ENCODE measurements at regions not wholly inside any gene's neighbourhood (a gene's known extent, or its start where the extent isn't known, plus 50 kb on each side); places are given as distances from the start of the nearest gene placed in this dataset.
"Not testable (repeated sequence)": the region's sequence is repeated elsewhere in the genome, so short reads cannot be mapped to it uniquely, and the experiment has no call there.

DNA sequence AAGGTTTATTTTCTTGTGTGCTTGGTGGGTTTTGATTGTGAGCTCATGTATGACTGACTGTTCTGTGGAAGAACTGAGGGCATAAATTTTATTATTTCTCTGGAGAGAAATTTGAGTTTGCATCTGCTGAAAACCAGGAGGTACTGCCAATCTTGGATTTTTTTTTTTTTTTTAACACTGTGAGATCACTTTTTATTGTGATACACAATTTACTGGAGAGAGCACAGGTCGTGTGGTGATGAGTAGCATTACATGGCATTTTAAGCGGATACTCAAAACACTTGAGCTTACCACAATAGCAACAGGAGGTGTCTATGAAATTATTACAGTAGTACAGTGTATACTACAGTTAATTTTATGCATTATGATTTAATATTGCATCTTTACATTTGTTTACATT is 237.4 kb downstream of the MFSD1 start:
- Mint-ChIP-seq H3K27me3 (peaks cover 12% of the 10 kb centered on the region), H3K4me3 (no peak overlapping the region), H3K36me3 (no peaks in the 10 kb centered on the region), H3K4me1 (ENCODE audit: unreplicated experiment) (no peaks in the 10 kb centered on the region), H3K9me3 (no peaks in the 10 kb centered on the region), H3K27ac (no peak overlapping the region)
- TF ChIP-seq, protein P1, sequence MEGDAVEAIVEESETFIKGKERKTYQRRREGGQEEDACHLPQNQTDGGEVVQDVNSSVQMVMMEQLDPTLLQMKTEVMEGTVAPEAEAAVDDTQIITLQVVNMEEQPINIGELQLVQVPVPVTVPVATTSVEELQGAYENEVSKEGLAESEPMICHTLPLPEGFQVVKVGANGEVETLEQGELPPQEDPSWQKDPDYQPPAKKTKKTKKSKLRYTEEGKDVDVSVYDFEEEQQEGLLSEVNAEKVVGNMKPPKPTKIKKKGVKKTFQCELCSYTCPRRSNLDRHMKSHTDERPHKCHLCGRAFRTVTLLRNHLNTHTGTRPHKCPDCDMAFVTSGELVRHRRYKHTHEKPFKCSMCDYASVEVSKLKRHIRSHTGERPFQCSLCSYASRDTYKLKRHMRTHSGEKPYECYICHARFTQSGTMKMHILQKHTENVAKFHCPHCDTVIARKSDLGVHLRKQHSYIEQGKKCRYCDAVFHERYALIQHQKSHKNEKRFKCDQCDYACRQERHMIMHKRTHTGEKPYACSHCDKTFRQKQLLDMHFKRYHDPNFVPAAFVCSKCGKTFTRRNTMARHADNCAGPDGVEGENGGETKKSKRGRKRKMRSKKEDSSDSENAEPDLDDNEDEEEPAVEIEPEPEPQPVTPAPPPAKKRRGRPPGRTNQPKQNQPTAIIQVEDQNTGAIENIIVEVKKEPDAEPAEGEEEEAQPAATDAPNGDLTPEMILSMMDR (conservative IDR thresholded peaks at IDR 0.05), result no peak
- no peak for DNase-seq (ENCODE audit: extremely low spot score, unreplicated experiment)

DNA sequence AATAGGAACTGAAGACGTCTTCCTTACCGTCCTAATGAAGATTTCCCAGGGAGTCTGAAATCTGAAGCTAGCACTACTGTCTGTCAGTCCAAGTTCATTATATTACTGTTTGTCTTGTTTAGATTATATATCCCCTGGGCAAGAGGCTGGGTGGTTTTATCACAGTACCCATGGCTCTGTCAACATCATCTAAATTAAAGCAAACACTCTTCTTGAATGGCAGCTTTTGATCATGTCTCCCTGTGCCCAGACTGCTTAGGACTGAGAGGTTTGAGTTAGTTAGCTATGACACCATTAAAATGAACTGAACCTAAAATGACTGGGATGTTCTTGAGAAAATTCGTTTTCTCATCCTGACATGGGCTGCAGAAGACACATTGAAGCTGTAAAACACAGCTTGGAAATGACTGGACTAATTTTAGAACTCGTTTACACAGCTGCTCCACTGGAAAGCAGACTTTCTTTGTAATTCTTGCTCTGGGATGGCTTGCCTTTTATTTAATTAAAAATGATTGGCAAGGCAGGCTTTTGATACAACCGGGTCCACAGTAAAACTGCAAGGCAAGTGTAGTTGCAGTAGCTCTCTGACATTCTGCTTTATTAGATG is 243.5 kb downstream of the MFSD1 start:
- DNase-seq (ENCODE audit: extremely low spot score, unreplicated experiment), result no peak
- TF ChIP-seq, protein P1 (conservative IDR thresholded peaks at IDR 0.05), result no peak
- no peaks in the 10 kb centered on the region for H3K36me3 Mint-ChIP-seq

DNA sequence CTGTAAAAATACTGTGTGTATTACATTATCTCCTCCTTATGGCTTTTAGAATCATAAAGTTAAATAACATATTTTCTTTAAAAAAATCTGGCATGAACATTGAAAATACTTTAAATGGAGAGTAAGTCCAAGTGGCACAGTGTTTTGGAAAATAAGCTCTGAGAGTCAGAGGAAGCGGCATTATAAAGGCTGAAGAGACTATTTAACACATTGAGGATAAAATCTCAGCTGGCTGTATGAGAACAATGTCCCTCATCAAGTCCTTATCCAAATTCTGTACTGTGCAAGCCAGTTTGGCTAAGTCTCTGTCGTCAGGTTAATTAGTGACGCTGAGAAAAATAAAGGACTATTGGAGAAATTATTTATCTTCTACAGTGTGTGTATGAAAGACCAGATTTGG is 245.5 kb downstream of the MFSD1 start:
- Mint-ChIP-seq H3K4me1 (ENCODE audit: unreplicated experiment) (peaks cover 4% of the 10 kb centered on the region), H3K9me3 (no peaks in the 10 kb centered on the region), H3K4me3 (no peak overlapping the region), H3K27me3 (peaks cover 4% of the 10 kb centered on the region), H3K27ac (no peak overlapping the region), H3K36me3 (no peaks in the 10 kb centered on the region)
- TF ChIP-seq, protein P1 (conservative IDR thresholded peaks at IDR 0.05), result no peak
- no peak for DNase-seq (ENCODE audit: extremely low spot score, unreplicated experiment)

More for the DNA sequence above, 243.5 kb downstream of the MFSD1 start:
- peaks cover 4% of the 10 kb centered on the region for H3K4me1 Mint-ChIP-seq (ENCODE audit: unreplicated experiment)
- no peak overlapping the region for H3K27ac Mint-ChIP-seq
- H3K27me3 Mint-ChIP-seq, result peaks cover 8% of the 10 kb centered on the region
- no peak overlapping the region for H3K4me3 Mint-ChIP-seq
- no peaks in the 10 kb centered on the region for H3K9me3 Mint-ChIP-seq

DNA sequence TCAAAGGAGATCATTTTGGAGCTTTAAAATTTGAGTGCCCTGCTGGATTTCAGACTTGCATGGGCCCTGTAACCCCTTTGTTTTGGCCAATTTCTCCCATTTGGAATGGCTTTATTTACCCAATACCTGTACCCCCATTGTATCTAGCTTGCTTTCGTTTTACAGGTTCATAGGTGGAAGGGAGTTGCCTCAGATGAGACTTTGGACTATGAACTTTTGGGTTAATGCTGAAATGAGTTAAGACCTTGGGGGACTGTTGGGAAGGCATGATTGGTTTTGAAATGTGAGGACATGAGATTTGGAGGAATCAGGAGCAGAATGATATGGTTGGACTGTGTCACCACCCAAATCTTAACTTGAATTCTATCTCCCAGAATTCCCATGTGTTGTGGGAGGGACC is 250.6 kb downstream of the MFSD1 start:
- not testable (repeated sequence) for H3K4me3 Mint-ChIP-seq; H3K4me1 Mint-ChIP-seq (ENCODE audit: unreplicated experiment); H3K27me3 Mint-ChIP-seq; H3K36me3 Mint-ChIP-seq; H3K9me3 Mint-ChIP-seq; DNase-seq (ENCODE audit: extremely low spot score, unreplicated experiment); H3K27ac Mint-ChIP-seq

DNA sequence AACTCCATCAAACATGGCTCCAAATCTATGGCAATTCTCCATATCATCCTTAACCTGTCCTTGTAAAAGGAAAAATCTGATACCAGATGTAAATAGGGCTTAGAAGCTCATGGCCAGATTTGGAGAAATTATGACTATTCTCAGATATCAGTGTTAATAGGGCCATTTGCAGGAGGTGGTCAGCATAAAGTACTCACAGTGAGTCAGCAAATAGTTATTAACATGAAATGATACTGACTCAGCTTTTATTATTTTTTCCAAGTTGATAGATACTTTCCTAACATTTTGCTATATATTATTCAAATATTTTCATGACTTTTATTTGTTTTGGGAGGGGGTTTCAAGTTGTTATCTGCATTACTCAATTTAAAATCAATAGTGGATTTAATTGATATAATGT is 255.8 kb downstream of the MFSD1 start:
- H3K4me1 Mint-ChIP-seq (ENCODE audit: unreplicated experiment), result no peaks in the 10 kb centered on the region

DNA sequence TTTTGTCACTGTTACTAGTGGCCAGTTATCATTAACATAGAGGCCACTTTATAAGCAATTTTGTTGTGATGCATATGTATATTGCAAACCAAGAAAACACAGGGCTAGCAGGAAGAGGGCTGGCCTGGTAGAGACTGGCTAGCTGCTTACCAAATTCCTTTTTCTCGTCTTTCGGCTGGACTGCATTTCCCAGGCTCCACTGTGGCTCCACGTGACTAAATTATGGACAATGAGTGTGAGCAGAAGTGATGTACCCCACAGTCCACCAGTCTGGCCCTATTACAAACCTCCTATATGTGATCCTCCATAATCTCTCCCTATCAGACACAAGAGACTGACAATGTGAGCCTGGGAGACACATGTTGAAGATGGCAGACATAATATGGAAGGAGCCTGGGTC is 257.0 kb downstream of the MFSD1 start:
- no peaks in the 10 kb centered on the region for H3K4me1 Mint-ChIP-seq (ENCODE audit: unreplicated experiment)
- H3K27me3 Mint-ChIP-seq, result no peaks in the 10 kb centered on the region
- TF ChIP-seq, protein P1 (conservative IDR thresholded peaks at IDR 0.05), result no peak
- H3K9me3 Mint-ChIP-seq, result no peaks in the 10 kb centered on the region
- no peaks in the 10 kb centered on the region for H3K36me3 Mint-ChIP-seq
- no peak overlapping the region for H3K27ac Mint-ChIP-seq
- no peak for DNase-seq (ENCODE audit: extremely low spot score, unreplicated experiment)
- no peak overlapping the region for H3K4me3 Mint-ChIP-seq

More for the DNA sequence above, 255.8 kb downstream of the MFSD1 start:
- no peak overlapping the region for H3K4me3 Mint-ChIP-seq
- H3K27me3 Mint-ChIP-seq, result no peaks in the 10 kb centered on the region
- TF ChIP-seq, protein P1 (conservative IDR thresholded peaks at IDR 0.05), result no peak
- H3K27ac Mint-ChIP-seq, result no peak overlapping the region
- no peaks in the 10 kb centered on the region for H3K9me3 Mint-ChIP-seq
- no peak for DNase-seq (ENCODE audit: extremely low spot score, unreplicated experiment)
- H3K36me3 Mint-ChIP-seq, result no peaks in the 10 kb centered on the region
